HAP-1 (cell line): ENCODE measurements at regions not wholly inside any gene's neighbourhood (a gene's known extent, or its start where the extent isn't known, plus 50 kb on each side); places are given as distances from the start of the nearest gene placed in this dataset.

Source experiments
- DNase-seq, 2 experiments: peaks; one replicate each; pipeline ENCODE4 v3.0.0-alpha.2; 2016 to 2020; ENCODE audit warnings: low spot score in 2 of 2
- H3K27me3 ChIP-seq: fragments of 250-450 bp; sonication (Bioruptor Pico); 2 replicates; pipeline ENCODE4 v1.5.1; 2020; ENCODE audit warnings: low read depth, mild to moderate bottlenecking, moderate library complexity
- H3K36me3 ChIP-seq: fragments of 250-450 bp; sonication (Bioruptor Pico); replicated peaks from 2 replicates; pipeline ENCODE4 v1.5.1; 2020; ENCODE audit warnings: mild to moderate bottlenecking
- H3K4me1 ChIP-seq: fragments of 250-450 bp; sonication (Bioruptor Pico); 2 replicates; pipeline ENCODE4 v1.5.1; 2020; ENCODE audit warnings: mild to moderate bottlenecking
- H3K4me3 ChIP-seq: fragments of 250-450 bp; sonication (Bioruptor Pico); 2 replicates; pipeline ENCODE4 v1.5.1; 2020; ENCODE audit warnings: mild to moderate bottlenecking, moderate library complexity
- H3K9me3 ChIP-seq: fragments of 250-450 bp; sonication (Bioruptor Pico); 2 replicates; pipeline ENCODE4 v1.5.1; 2020; ENCODE audit warnings: mild to moderate bottlenecking, moderate library complexity
- in situ Hi-C: fragments of 300-500 bp; cut with MboI; formaldehyde crosslinking; loops from 3 replicates; pipeline ENCODE4 v1.14.3; 2020; ENCODE audit warnings: low sequenced_read_pairs, inconsistent platforms, mixed read lengths

DNA sequence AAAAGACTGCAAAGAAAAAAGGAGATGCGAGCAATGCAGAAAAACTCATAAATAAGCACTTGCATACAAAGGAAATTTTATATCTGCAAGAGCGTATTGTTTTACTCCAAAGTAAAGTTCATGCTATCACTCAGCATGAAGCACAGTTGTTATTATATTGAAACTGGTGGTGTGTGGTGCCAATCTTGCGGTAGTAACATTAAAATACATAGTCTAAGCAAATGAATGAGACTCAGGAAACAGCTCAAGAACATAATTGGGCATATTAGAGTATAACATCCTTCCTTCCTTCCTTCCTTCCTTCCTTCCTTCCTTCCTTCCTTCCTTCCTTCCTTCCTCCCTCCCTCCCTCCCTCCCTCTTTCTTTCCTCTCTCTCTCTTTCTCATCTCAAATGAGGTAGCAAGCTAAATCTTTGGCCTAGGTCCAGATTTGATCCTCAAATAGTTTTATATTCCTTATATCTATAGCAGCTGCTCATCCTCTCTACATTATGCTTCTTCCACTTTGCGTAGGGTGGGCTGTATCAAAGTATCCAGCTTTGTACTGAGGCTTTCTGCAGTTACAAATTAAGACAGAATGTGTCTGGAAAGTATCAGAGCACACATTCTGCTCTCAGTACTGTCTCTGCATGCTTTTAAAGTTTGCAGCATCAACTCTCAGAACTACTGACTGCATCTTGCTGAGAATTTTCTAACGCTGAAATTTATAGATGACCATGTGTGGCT is 718.3 kb downstream of the RERGL start:
- DNase-seq = no peak
- no peaks in the 10 kb centered on the region for H3K9me3 ChIP-seq
- no peaks in the 10 kb centered on the region for H3K4me1 ChIP-seq
- in situ Hi-C loops = no loop called here
- no peaks in the 10 kb centered on the region for H3K36me3 ChIP-seq
- no peaks in the 10 kb centered on the region for H3K27me3 ChIP-seq
- H3K4me3 ChIP-seq = no peak overlapping the region

DNA sequence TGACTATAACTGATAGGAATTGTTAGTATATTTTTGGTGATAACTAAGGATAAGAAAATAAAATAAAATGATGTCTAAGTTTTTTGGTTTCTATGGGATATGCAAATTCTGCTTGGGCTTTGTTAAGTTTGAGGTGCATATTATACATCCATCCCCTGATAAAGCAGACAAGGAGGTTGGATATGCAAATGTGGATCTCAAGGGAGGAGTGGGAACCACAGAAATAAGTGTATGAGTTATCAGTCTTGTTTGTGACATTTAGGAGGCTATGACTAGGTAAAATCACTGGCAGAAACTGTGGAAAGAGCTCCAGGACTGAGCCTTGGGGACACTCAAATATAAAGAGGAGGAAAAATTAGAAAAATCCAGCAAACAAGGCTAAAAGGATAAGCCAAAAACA is 719.4 kb downstream of the RERGL start:
- no peaks in the 10 kb centered on the region for H3K4me1 ChIP-seq
- in situ Hi-C loops = no loop called here
- no peak overlapping the region for H3K4me3 ChIP-seq
- no peaks in the 10 kb centered on the region for H3K27me3 ChIP-seq
- no peak for DNase-seq
- no peaks in the 10 kb centered on the region for H3K9me3 ChIP-seq
- H3K36me3 ChIP-seq = no peaks in the 10 kb centered on the region

DNA sequence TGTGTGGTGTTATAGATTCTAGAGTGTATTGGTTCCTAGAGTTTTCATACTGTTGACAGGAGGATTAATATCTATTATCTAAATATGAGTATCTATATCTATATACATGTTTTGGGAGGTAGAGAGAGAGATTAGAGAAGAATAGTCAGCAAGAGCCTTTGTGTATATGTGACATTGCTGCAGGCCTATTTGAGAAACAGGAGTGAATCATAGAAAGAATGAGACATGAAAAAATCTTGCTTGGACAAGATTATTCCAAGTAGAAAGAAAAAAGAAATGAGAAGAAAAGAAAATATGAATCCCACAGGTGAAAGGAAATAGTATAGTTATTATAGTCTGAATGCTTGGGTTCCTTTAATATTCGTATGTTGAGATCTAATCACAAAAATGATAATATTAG is 720.4 kb downstream of the RERGL start:
- Histone ChIP-seq H3K4me3 (no peak overlapping the region), H3K27me3 (no peaks in the 10 kb centered on the region), H3K9me3 (no peaks in the 10 kb centered on the region), H3K4me1 (no peaks in the 10 kb centered on the region), H3K36me3 (no peaks in the 10 kb centered on the region)
- in situ Hi-C loops = no loop called here
- no peak for DNase-seq

DNA sequence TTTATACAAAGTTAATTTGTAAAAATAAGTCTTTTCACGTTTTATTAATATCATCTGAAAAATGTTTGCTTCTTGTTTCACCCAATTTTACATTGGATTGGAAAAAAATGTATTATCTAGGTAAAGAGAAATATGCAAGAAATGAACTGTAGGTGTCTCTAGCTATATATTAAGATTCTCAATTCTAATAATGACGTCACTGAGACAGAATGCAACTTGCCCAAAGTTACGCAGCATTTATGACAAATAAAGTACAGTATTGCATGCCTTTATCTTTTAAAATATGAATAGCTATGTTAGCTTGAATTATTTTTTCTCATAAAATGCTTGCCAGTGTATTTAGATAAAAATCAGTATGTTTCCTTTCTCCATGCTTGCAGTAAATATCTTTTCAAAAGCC is 728.8 kb downstream of the RERGL start:
- in situ Hi-C loops = no loop called here
- Histone ChIP-seq H3K27me3 (no peaks in the 10 kb centered on the region), H3K36me3 (no peaks in the 10 kb centered on the region), H3K4me1 (peaks cover 7% of the 10 kb centered on the region), H3K9me3 (no peaks in the 10 kb centered on the region), H3K4me3 (no peak overlapping the region)
- no peak for DNase-seq

DNA sequence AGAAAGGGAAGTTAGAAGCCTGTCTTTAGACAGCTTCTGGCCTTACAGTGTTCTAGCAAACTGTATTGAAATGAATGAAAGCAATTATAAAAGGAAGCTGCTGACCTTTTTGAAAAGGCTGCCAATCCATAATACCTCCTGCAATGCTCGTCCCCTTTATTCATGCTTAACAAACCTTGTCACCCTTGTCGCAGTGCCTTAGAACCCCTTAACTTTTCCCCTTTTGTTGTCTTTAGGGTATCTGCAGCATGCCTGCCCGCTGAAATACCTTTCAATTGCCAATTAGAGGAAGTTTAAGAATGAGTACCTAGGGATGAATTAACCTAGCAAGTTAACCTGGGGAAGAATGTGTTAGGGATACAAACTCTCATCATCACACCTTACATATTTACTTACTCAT is 731.2 kb downstream of the RERGL start:
- H3K9me3 ChIP-seq = no peaks in the 10 kb centered on the region
- in situ Hi-C loops = no loop called here
- no peak overlapping the region for H3K4me3 ChIP-seq
- no peak for DNase-seq
- no peaks in the 10 kb centered on the region for H3K27me3 ChIP-seq
- peaks cover 7% of the 10 kb centered on the region for H3K4me1 ChIP-seq
- no peaks in the 10 kb centered on the region for H3K36me3 ChIP-seq

DNA sequence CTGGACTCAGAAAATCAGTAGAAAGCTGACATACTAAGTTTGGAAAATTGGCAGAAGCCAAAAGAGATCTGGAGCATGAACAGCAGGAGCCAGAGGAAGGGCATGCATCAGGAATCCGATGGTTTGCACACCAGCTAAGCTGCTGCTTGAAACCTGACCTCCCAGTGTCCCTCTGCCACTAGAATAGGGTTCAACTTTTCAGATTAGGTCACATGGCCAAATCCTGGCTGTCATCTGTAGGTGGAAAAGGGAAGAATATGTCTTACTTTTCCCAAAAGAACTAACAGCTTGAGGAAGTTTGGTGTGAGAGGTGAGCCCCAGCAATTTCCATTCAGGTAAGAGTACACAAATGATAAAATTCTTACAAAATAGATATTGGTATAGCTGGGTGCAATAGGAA is 732.6 kb downstream of the RERGL start:
- no peaks in the 10 kb centered on the region for H3K27me3 ChIP-seq
- in situ Hi-C loops = no loop called here
- no peak for DNase-seq

DNA sequence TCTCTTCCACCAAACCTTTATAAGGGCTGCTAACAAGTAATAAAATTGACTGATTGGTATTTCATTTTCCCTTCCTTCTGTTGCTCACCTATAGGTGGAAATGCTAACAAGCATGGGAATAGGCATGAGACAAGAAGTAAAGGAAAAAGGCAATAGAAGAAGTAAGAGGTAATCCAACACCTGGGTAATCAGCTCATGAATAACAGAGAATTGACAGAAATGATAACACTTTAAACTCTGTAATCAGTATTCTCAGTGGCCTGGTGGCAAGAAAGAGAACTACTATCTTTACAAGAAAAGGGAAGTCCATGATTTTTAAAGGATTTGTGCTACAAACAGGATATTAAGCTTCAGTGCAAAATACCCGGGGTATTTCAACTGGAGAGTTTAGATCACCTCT is 737.8 kb downstream of the RERGL start:
- no peak overlapping the region for H3K4me3 ChIP-seq
- H3K36me3 ChIP-seq = no peaks in the 10 kb centered on the region
- H3K9me3 ChIP-seq = no peaks in the 10 kb centered on the region
- in situ Hi-C loops = no loop called here
- H3K27me3 ChIP-seq = no peaks in the 10 kb centered on the region
- DNase-seq = no peak
- H3K4me1 ChIP-seq = 0 out of 2 replicates have a peak, but pooled peaks cover 3% of the 10 kb centered on the region

More for the DNA sequence above, 732.6 kb downstream of the RERGL start:
- Histone ChIP-seq H3K4me1 (peaks cover 7% of the 10 kb centered on the region), H3K9me3 (no peaks in the 10 kb centered on the region), H3K4me3 (no peak overlapping the region), H3K36me3 (no peaks in the 10 kb centered on the region)

DNA sequence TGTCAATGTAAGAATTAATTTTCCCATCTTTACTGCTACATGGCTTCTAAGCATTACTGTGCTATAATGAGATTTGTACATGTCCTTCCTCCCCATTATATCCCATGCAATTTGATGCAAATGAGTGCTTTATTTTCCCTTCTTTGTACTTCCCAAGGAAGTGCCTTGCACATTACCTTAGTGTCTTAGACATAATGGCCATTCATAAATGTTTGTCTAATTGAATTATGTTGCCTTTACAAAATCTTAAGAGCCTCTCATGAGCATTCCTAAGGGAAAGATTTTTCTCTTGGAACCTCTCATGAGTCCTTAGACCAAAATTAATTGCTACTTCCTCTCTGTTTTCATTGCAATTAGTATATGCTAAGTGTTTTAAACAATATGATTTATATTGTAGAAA is 741.7 kb downstream of the RERGL start:
- Histone ChIP-seq H3K4me3 (no peak overlapping the region), H3K9me3 (no peaks in the 10 kb centered on the region), H3K4me1 (peaks cover 5% of the 10 kb centered on the region), H3K27me3 (no peaks in the 10 kb centered on the region), H3K36me3 (no peaks in the 10 kb centered on the region)
- DNase-seq = peak in 1 of 2 experiments; percentile 18
- in situ Hi-C loops = no loop called here

DNA sequence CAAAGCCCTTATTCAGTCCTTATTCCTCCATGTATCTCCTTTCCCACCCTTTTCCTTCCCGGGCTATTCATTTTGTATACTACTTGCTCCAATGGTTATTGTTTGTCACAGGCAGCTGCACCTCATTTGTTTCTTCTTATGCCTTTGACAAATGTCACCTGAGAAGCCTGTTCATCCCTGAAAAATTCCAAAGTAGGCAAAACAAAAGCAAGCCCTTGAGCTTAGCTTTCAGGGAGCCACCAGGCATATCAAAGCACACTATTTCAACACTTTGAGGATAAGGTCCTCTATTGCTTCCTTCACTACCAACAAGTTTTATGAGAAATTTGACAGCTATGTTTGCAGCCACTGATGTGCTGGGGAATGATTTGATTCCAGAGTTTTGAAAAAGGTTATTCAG is 738.7 kb upstream of the LMO3 start:
- Histone ChIP-seq H3K27me3 (no peaks in the 10 kb centered on the region), H3K4me1 (peaks cover 32% of the 10 kb centered on the region), H3K4me3 (no peak overlapping the region), H3K9me3 (no peaks in the 10 kb centered on the region), H3K36me3 (no peaks in the 10 kb centered on the region)
- in situ Hi-C loops = no loop called here
- DNase-seq = peak; percentile 35 to 55

DNA sequence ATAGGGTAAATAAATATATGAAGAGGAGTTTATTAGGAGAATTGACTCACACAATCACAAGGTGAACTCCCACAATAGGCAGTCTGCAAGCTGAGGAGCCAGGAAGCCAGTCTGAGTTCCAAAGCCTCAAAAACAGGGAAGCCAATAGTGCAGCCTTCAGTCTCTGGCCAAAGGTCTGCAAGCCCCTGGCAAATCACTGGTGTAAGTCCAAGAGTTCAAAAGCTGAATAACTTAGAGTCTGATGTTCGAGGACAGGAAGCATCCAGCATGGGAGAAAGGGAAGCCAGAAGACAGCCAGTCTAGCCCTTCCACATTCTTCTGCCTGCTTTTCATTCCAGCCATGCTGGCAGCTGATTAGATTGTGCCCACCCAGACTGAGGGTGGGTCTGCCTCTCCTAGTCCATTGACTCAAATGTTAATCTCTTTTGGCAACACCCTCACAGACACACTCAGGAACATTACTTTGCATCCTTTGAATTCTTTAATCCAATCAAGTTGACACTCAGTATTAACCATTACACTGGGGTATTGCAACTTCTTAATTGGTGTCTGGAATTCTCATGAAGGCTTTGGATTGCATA is 736.5 kb upstream of the LMO3 start:
- no peaks in the 10 kb centered on the region for H3K36me3 ChIP-seq
- H3K9me3 ChIP-seq = no peaks in the 10 kb centered on the region
- peaks cover 28% of the 10 kb centered on the region for H3K4me1 ChIP-seq
- in situ Hi-C loops = no loop called here
- peak; percentile 20 to 57 for DNase-seq
- no peak overlapping the region for H3K4me3 ChIP-seq
- no peaks in the 10 kb centered on the region for H3K27me3 ChIP-seq

DNA sequence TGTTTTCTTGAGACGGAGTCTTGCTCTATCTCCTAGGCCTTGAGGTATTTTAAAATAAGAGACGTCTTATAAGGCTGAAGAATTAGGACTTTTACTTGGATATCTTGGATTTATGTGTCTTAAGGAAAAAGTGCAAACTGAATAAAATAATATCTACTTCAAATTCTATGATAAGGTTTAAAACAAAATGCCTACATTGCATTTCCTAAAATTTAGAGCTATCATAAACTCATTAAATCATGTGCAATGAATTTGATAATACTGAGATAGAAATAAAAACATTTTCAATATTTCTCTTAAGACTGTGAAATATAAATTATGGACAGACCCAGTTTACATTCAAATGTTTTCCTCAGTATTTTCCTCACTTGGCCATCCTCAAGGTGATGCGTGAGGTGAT is 729.5 kb upstream of the LMO3 start:
- Histone ChIP-seq H3K4me1 (peaks cover 14% of the 10 kb centered on the region), H3K4me3 (no peak overlapping the region), H3K36me3 (no peaks in the 10 kb centered on the region), H3K27me3 (no peaks in the 10 kb centered on the region), H3K9me3 (no peaks in the 10 kb centered on the region)
- in situ Hi-C loops = no loop called here
- no peak for DNase-seq

DNA sequence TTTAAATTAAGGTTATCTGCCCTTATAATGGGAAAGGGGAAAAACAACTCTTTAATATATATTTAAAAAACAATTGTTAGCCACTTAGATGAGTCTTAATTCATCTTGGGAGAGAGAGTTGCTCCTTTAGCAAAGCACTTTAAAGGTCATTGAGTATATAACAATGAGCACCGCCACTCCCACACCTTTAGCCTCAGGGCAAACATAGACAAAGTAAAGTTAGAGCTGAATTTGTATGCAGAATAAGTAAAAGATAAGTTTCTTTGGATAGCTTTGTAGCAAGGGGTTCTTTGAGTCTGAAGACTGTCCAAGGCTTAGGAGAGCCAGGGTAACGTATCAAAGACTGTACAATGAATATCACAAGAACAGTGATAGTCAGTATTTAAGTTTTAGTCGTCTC is 728.8 kb upstream of the LMO3 start:
- H3K36me3 ChIP-seq = no peaks in the 10 kb centered on the region
- no peak overlapping the region for H3K4me3 ChIP-seq
- peak; percentile 83 to 94 for DNase-seq
- no peaks in the 10 kb centered on the region for H3K27me3 ChIP-seq
- H3K9me3 ChIP-seq = no peaks in the 10 kb centered on the region
- in situ Hi-C loops = no loop called here
- peaks cover 14% of the 10 kb centered on the region for H3K4me1 ChIP-seq

DNA sequence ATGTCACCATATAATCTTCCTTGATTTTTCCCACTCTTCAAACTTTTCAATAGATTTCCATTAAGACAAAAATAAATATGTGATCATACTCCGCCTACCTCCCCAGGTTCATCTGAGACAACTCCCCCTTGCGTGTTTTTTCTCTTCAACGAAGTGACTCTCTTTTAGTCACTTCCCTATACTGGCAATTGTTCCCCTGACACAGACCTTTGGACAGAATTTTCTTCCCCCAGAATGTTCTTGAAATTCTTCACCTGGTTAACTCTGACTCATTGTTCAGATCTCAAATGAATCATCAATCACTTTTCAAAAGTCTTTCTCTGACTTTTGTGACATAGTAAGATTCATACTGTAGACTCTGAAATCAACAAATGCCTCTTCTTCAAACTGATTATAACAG is 727.3 kb upstream of the LMO3 start:
- H3K4me1 ChIP-seq = peaks cover 14% of the 10 kb centered on the region
- in situ Hi-C loops = no loop called here
- H3K36me3 ChIP-seq = no peaks in the 10 kb centered on the region
- no peak overlapping the region for H3K4me3 ChIP-seq
- H3K9me3 ChIP-seq = no peaks in the 10 kb centered on the region
- no peaks in the 10 kb centered on the region for H3K27me3 ChIP-seq
- DNase-seq = no peak

DNA sequence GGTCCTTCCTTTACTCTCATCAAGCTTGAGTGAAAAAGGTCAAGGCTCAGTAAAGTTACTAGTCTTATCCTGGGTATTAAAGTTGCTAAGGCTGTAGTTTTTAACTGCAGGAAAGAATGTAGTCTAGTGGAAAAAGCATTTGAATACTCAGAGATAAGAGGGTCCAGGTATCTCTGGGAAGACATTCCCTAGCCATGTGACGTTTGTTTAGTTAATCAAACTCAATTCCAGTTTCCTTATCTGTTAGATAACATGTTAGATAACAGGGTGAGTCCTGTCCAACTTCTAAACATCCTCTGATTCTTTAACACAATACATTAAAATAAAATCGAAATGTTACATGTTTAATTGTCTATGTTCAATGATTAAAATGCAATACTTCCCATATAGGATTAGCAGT is 720.7 kb upstream of the LMO3 start:
- in situ Hi-C loops = no loop called here
- no peaks in the 10 kb centered on the region for H3K9me3 ChIP-seq
- no peaks in the 10 kb centered on the region for H3K27me3 ChIP-seq
- no peaks in the 10 kb centered on the region for H3K4me1 ChIP-seq
- no peaks in the 10 kb centered on the region for H3K36me3 ChIP-seq
- no peak for DNase-seq
- no peak overlapping the region for H3K4me3 ChIP-seq

DNA sequence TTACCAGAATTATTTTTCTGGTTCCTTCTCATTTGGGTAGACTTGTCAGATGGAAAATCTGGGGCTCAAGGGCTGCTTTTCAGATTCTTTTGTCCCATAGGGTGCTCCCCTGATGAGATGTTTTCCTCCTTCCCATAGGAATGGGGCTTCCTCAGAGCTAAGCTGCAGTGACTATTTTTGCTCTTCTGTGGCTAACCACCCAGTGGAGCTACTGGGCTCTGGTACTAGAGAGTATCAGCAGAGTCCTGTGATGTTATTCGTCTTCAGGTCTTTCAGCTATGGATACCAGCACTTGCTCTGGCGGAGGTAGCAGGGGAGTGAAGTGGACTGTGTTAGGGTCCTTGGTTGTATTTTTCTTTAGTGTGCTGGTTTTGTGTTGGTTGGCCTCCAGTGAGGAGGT is 716.1 kb upstream of the LMO3 start:
- Histone ChIP-seq H3K9me3 (no peaks in the 10 kb centered on the region), H3K27me3 (no peaks in the 10 kb centered on the region), H3K4me1 (no peaks in the 10 kb centered on the region), H3K36me3 (no peaks in the 10 kb centered on the region), H3K4me3 (no peak overlapping the region)
- no peak for DNase-seq
- in situ Hi-C loops = no loop called here
